ENCODE measurements at regions not wholly inside any gene's neighbourhood (a gene's known extent, or its start where the extent isn't known, plus 50 kb on each side); places are given as distances from the start of the nearest gene placed in this dataset.

DNA sequence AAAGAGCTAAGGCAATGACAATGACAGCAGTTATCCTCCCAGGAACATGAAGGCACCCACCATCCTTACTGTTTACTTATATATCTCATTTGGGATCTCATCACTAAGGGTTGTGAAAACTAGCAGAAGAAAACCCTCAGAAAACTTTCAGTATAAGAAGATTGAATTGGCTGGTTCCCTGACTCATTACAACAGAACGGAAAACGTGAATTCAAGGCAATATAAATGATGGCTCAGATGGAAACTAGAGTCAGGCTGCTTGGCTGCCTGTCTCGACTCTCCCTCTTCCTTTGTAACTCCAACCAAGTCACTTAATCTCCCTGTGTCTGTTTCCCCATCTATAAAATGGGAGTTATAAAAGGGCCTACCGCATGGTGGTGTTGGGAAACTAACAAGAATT lies 387.1 kb upstream of the JARID2 start:
- TF ChIP-seq POLR2A (IDR thresholded peaks at IDR 0.05) (no peak), POLR2AphosphoS5 (IDR thresholded peaks at IDR 0.05) (no peak), EP300 (IDR thresholded peaks at IDR 0.05) (no peak)
- TF ChIP-seq, protein P1, sequence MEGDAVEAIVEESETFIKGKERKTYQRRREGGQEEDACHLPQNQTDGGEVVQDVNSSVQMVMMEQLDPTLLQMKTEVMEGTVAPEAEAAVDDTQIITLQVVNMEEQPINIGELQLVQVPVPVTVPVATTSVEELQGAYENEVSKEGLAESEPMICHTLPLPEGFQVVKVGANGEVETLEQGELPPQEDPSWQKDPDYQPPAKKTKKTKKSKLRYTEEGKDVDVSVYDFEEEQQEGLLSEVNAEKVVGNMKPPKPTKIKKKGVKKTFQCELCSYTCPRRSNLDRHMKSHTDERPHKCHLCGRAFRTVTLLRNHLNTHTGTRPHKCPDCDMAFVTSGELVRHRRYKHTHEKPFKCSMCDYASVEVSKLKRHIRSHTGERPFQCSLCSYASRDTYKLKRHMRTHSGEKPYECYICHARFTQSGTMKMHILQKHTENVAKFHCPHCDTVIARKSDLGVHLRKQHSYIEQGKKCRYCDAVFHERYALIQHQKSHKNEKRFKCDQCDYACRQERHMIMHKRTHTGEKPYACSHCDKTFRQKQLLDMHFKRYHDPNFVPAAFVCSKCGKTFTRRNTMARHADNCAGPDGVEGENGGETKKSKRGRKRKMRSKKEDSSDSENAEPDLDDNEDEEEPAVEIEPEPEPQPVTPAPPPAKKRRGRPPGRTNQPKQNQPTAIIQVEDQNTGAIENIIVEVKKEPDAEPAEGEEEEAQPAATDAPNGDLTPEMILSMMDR (IDR thresholded peaks at IDR 0.05), result no peak
- H3K9me3 ChIP-seq, result no peaks in the 10 kb centered on the region
- peaks cover 0 to 5% (median 2%) of the 10 kb centered on the region in 4 donors for H3K4me1 ChIP-seq
- H3K4me3 ChIP-seq, result no peak overlapping the region
- H3K27me3 ChIP-seq, result no peaks in the 10 kb centered on the region
- WGBS, 5 donors, result 76 to 94% (median 85%) methylated on average over 4 of the region's 4 CpGs
- no peak overlapping the region for H3K27ac ChIP-seq
- intact Hi-C loops (cut with DNase I; ENCODE audit: low total_unique reads), result no loop called here
- DNase-seq, result no peak
- no peaks in the 10 kb centered on the region for H3K36me3 ChIP-seq

DNA sequence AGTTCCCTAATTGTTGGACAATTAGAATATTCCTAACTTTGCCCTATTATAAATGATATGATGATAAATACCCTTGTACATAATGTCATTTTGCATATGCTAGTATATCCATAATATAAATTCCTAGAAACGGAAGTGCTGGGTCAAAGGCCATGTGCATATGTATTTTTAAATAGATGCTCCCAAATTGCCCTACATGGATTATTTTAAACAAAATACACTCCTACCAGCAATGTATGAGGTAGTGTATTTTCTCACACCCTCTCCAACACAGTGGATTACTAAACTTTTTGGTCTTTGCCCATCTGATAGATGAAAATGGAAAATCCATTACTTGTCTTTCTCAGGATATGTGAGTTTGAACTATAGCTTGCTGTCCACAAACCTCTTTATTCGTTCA lies 385.1 kb upstream of the JARID2 start:
- TF ChIP-seq POLR2A (IDR thresholded peaks at IDR 0.05), result no peak
- TF ChIP-seq EP300 (IDR thresholded peaks at IDR 0.05), result no peak
- TF ChIP-seq, protein P1 (IDR thresholded peaks at IDR 0.05), result no peak
- TF ChIP-seq POLR2AphosphoS5 (IDR thresholded peaks at IDR 0.05), result no peak
- no peak overlapping the region for H3K4me3 ChIP-seq
- H3K27ac ChIP-seq, result no peak overlapping the region
- DNase-seq, result no peak
- WGBS, 5 donors, result 48 to 64% (median 55%) methylated on average over 2 of the region's 2 CpGs
- no peaks in the 10 kb centered on the region for H3K36me3 ChIP-seq
- H3K9me3 ChIP-seq, result no peaks in the 10 kb centered on the region
- intact Hi-C loops (cut with DNase I; ENCODE audit: low total_unique reads), result no loop called here
- no peaks in the 10 kb centered on the region for H3K27me3 ChIP-seq
- H3K4me1 ChIP-seq, result peaks cover 0 to 23% (median 7%) of the 10 kb centered on the region in 4 donors

DNA sequence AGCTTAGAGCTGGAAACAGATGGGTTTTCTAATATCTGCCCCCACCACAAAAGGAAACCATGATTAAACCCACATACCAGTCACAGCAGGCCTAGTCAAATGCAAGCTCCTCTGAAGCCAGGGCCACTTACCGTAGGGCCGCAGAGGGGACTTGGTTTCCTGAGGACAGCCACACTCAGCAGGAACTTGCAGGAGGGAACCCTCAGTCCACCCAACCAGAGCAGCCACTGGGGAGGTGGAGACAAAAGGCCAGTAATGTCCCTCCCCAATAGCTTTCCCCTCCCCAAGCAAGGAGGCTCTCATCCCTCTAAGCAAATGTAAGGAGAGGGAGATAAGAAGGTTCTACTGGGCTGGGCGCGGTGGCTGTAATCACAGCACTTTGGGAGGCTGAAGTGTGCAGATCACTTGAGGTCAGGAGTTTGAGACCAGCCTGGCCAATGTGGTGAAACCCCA lies 384.4 kb upstream of the JARID2 start:
- intact Hi-C loops (cut with DNase I; ENCODE audit: low total_unique reads), result no loop called here
- Histone ChIP-seq H3K4me1 (peaks cover 0 to 26% (median 8%) of the 10 kb centered on the region in 4 donors), H3K27me3 (no peaks in the 10 kb centered on the region), H3K27ac (no peak overlapping the region), H3K4me3 (no peak overlapping the region), H3K36me3 (no peaks in the 10 kb centered on the region), H3K9me3 (no peaks in the 10 kb centered on the region)
- TF ChIP-seq POLR2AphosphoS5 (IDR thresholded peaks at IDR 0.05) (no peak), EP300 (IDR thresholded peaks at IDR 0.05) (no peak), POLR2A (IDR thresholded peaks at IDR 0.05) (no peak)
- TF ChIP-seq, protein P1 (IDR thresholded peaks at IDR 0.05), result no peak
- 79 to 91% (median 81%) methylated on average over 4 of the region's 4 CpGs for WGBS, 5 donors
- DNase-seq, result no peak

DNA sequence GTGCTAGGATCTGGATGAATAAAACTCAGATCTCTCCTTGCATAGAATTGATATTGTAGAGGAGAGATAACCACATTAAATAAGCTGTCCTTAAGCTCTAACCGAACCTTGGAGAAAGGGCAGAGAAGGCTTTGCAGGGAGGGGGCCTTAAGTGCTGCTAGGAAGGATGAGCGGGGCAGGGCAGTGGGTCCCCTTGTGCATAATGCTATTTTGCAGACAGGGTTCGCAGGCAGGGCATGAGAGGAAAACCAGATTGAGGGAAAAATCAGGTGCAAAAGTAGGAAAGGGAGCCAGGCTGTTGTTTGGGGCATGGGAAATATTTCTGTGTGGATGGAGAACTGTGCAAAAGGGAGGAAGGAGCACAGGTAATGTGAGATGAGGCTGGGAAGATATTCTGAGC lies 383.0 kb upstream of the JARID2 start:
- Histone ChIP-seq H3K4me3 (no peak overlapping the region), H3K9me3 (no peaks in the 10 kb centered on the region), H3K27ac (no peak overlapping the region), H3K36me3 (no peaks in the 10 kb centered on the region), H3K4me1 (peaks cover 0 to 22% (median 8%) of the 10 kb centered on the region in 4 donors), H3K27me3 (no peaks in the 10 kb centered on the region)
- no peak for DNase-seq
- WGBS, 5 donors, result 86 to 93% (median 90%) methylated on average over 3 of the region's 3 CpGs
- intact Hi-C loops (cut with DNase I; ENCODE audit: low total_unique reads), result no loop called here
- TF ChIP-seq POLR2A (IDR thresholded peaks at IDR 0.05), result no peak
- TF ChIP-seq, protein P1 (IDR thresholded peaks at IDR 0.05), result no peak
- TF ChIP-seq POLR2AphosphoS5 (IDR thresholded peaks at IDR 0.05), result no peak
- no peak for TF ChIP-seq EP300 (IDR thresholded peaks at IDR 0.05)
